H9 (cell line): ENCODE measurements at regions not wholly inside any gene's neighbourhood (a gene's known extent, or its start where the extent isn't known, plus 50 kb on each side); places are given as distances from the start of the nearest gene placed in this dataset.

Experiments used
- DNase-seq: peaks from one replicate; pipeline ENCODE4 v3.0.0-alpha.2; 2017
- H2AFZ ChIP-seq: one replicate; pipeline ENCODE4 v1.6.1; 2013; ENCODE audit warnings: mild to moderate bottlenecking, low read length, control low read depth, moderate library complexity
- H2AK5ac ChIP-seq: 2 replicates; pipeline ENCODE4 v1.6.1; 2013; ENCODE audit warnings: low read length, control low read depth, mixed read lengths; ENCODE audit not compliant: insufficient read length
- H2BK120ac ChIP-seq: one replicate; pipeline ENCODE4 v1.6.1; 2013; ENCODE audit warnings: low read depth, mild to moderate bottlenecking, low read length, control low read depth, inconsistent platforms; ENCODE audit not compliant: poor library complexity, severe bottlenecking
- H2BK12ac ChIP-seq: 2 replicates; pipeline ENCODE4 v1.6.1; 2013; ENCODE audit warnings: low read length, control low read depth, mixed read lengths, low read depth; ENCODE audit not compliant: insufficient read length
- H2BK15ac ChIP-seq: 2 replicates; pipeline ENCODE4 v1.6.1; 2013; ENCODE audit warnings: low read depth, low read length, control low read depth
- H2BK20ac ChIP-seq: one replicate; pipeline ENCODE4 v1.6.1; 2013; ENCODE audit warnings: low read depth, mild to moderate bottlenecking, low read length, control low read depth, inconsistent platforms; ENCODE audit not compliant: poor library complexity, severe bottlenecking
- H2BK5ac ChIP-seq: 2 replicates; pipeline ENCODE4 v1.6.1; 2013; ENCODE audit warnings: low read length, control low read depth, mixed read lengths; ENCODE audit not compliant: insufficient read length
- H3K14ac ChIP-seq: 2 replicates; pipeline ENCODE4 v1.6.1; 2013; ENCODE audit warnings: low read length, control low read depth; ENCODE audit not compliant: insufficient read depth
- H3K18ac ChIP-seq: 2 replicates; pipeline ENCODE4 v1.6.1; 2013; ENCODE audit warnings: low read depth, mild to moderate bottlenecking, mixed read lengths, low read length, control low read depth; ENCODE audit not compliant: insufficient read length
- H3K23ac ChIP-seq: 2 replicates; pipeline ENCODE4 v1.6.1; 2013; ENCODE audit warnings: low read length, control low read depth, mixed read lengths, low read depth; ENCODE audit not compliant: insufficient read length
- H3K23me2 ChIP-seq: 2 replicates; pipeline ENCODE4 v1.6.1; 2013; ENCODE audit warnings: low read depth, mild to moderate bottlenecking, mixed read lengths, low read length, control low read depth; ENCODE audit not compliant: insufficient read length, poor library complexity, severe bottlenecking
- H3K27ac ChIP-seq: 2 replicates; pipeline ENCODE4 v1.5.1; 2013; ENCODE audit warnings: low read length, control low read depth, mixed read lengths, low read depth; ENCODE audit not compliant: insufficient read length
- H3K27me3 ChIP-seq: 2 replicates; pipeline ENCODE4 v1.6.1; 2013; ENCODE audit warnings: low read length, control low read depth, inconsistent platforms; ENCODE audit not compliant: insufficient read depth
- H3K4ac ChIP-seq: 2 replicates; pipeline ENCODE4 v1.6.1; 2013; ENCODE audit warnings: low read depth, mild to moderate bottlenecking, control low read depth, inconsistent platforms, low read length, moderate library complexity
- H3K4me1 ChIP-seq: 2 replicates; pipeline ENCODE4 v1.6.1; 2013; ENCODE audit warnings: low read length, control low read depth, inconsistent platforms; ENCODE audit not compliant: insufficient read depth
- H3K4me2 ChIP-seq: 2 replicates; pipeline ENCODE4 v1.6.1; 2013; ENCODE audit warnings: low read length, control low read depth, mixed read lengths; ENCODE audit not compliant: insufficient read length, insufficient read depth
- H3K56ac ChIP-seq: 2 replicates; pipeline ENCODE4 v1.6.1; 2013; ENCODE audit warnings: low read depth, mild to moderate bottlenecking, mixed read lengths, low read length, control low read depth; ENCODE audit not compliant: insufficient read length
- H3K79me1 ChIP-seq: 2 replicates; pipeline ENCODE4 v1.6.1; 2013; ENCODE audit warnings: low read depth, mild to moderate bottlenecking, moderate library complexity, low read length, control low read depth, inconsistent platforms; ENCODE audit not compliant: insufficient read depth, poor library complexity, severe bottlenecking
- H3K79me2 ChIP-seq: 2 replicates; pipeline ENCODE4 v1.6.1; 2013; ENCODE audit warnings: low read length, control low read depth, inconsistent platforms; ENCODE audit not compliant: insufficient read depth
- H3K9ac ChIP-seq: 2 replicates; pipeline ENCODE4 v1.6.1; 2013; ENCODE audit warnings: low read length, control low read depth, mixed read lengths; ENCODE audit not compliant: insufficient read length; ENCODE audit errors: extremely low read depth
- H3K9me3 ChIP-seq: one replicate; pipeline ENCODE4 v1.6.1; 2013; ENCODE audit warnings: low read depth, low read length, inconsistent platforms; ENCODE audit not compliant: control insufficient read depth
- H3T11ph ChIP-seq: one replicate; pipeline ENCODE4 v1.6.1; 2013; ENCODE audit warnings: mild to moderate bottlenecking, low read length, control low read depth, inconsistent platforms
- H4K20me1 ChIP-seq: one replicate; pipeline ENCODE4 v1.6.1; 2013; ENCODE audit not compliant: control insufficient read depth, insufficient read length, insufficient read depth
- H4K5ac ChIP-seq: 2 replicates; pipeline ENCODE4 v1.6.1; 2013; ENCODE audit warnings: low read depth, mild to moderate bottlenecking, mixed read lengths, low read length, control low read depth; ENCODE audit not compliant: insufficient read length
- H4K8ac ChIP-seq: replicated peaks from 2 replicates; pipeline ENCODE4 v1.6.1; 2013; ENCODE audit warnings: low read length, control low read depth, mixed read lengths, low read depth; ENCODE audit not compliant: insufficient read length
- H4K91ac ChIP-seq: 2 replicates; pipeline ENCODE4 v1.6.1; 2013; ENCODE audit warnings: low read depth, mild to moderate bottlenecking, moderate library complexity, mixed read lengths, low read length, control low read depth; ENCODE audit not compliant: insufficient read length
- H3K27ac Mint-ChIP-seq, 3 experiments: 2 replicates in 2 of 3; 3 replicates in 1 of 3; pipeline ENCODE4 v1.8.0; 2020 to 2021; ENCODE audit warnings: mixed read lengths in 3 of 3, mild to moderate bottlenecking in 1 of 3, moderate library complexity in 1 of 3
- H3K27me3 Mint-ChIP-seq: 2 replicates; pipeline ENCODE4 v1.8.0; 2021; ENCODE audit warnings: low read depth, mild to moderate bottlenecking, moderate library complexity, mixed read lengths
- H3K36me3 Mint-ChIP-seq, 3 experiments: 2 replicates in 2 of 3; 3 replicates in 1 of 3; pipeline ENCODE4 v1.8.0; 2020 to 2021; ENCODE audit warnings: low read depth in 3 of 3, mixed read lengths in 3 of 3; ENCODE audit not compliant: insufficient read depth in 1 of 3
- H3K4me1 Mint-ChIP-seq, 2 experiments: 2 replicates each; pipeline ENCODE4 v1.8.0; 2020; ENCODE audit warnings: mixed read lengths in 2 of 2
- H3K4me3 Mint-ChIP-seq, 2 experiments: 2 replicates in 1 of 2; 3 replicates in 1 of 2; pipeline ENCODE4 v1.8.0; 2020 to 2021; ENCODE audit warnings: mild to moderate bottlenecking in 2 of 2, mixed read lengths in 2 of 2, moderate library complexity in 1 of 2
- H3K9me3 Mint-ChIP-seq, 2 experiments: 2 replicates in 1 of 2; 3 replicates in 1 of 2; pipeline ENCODE4 v1.8.0; 2020; ENCODE audit warnings: mild to moderate bottlenecking in 2 of 2, mixed read lengths in 2 of 2, moderate library complexity in 1 of 2
- WGBS: extraction: QIAGEN DNeasy Blood & Tissue Kit; methylation state at CpG from one replicate; pipeline ENCODE4 v1.1.7; 2013; ENCODE audit warnings: missing lambda C conversion rate, low lambda C conversion rate, mixed read lengths; ENCODE audit not compliant: insufficient read length; ENCODE audit errors: extremely low coverage; 5-methylcytosine and 5-hydroxymethylcytosine counted together
- TF ChIP-seq, protein P1 (sequence below): fragments of 200-600 bp; sonication (generic); conservative IDR thresholded peaks from 3 replicates; pipeline ENCODE4 v1.8.0; 2021; ENCODE audit warnings: antibody characterized with exemption, mild to moderate bottlenecking

DNA sequence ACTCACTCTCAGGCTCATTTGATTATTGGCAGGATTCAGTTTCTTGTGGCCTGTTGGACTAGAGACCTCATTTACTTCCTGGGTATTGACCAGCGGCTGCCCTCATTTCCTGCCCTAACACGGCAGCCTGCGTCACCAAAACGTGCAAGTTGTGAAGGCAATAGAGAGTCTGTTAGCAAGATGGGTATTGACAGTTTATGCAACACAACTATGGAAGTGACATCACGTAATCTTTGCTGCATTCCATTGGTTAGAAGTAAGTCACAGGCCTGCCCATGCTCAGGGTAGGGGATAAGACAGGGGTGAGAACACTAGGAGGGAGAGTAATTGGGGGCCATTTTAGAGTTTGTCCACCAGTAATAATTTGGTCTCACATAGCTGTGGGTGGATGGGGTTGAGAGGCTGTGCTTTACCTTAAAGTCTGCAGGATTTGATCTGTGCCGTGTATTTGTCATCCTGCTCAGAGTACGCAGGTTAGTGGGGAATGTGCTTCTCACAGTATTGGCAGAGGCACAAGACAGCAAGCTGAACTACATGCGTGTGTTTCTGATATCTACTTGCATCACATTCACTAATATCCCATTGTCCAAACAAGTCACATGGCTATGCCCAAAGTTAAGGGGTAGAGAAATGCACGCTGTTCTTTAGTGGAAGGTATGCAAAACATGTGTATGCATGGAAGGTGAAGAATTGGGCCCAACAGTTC is 83.3 kb downstream of the EDEM1 start:
- Histone ChIP-seq H4K20me1 (no peaks in the 10 kb centered on the region), H3K79me1 (no peaks in the 10 kb centered on the region), H3K27me3 (no peaks in the 10 kb centered on the region), H3K4me1 (no peaks in the 10 kb centered on the region), H3K18ac (no peak overlapping the region), H2BK12ac (no peak overlapping the region), H3K4me2 (no peak overlapping the region), H4K91ac (no peak overlapping the region), H2AFZ (no peak overlapping the region), H3K23me2 (no peaks in the 10 kb centered on the region), H4K8ac (no peak overlapping the region), H2BK15ac (no peak overlapping the region), H2BK120ac (no peak overlapping the region), H3K9me3 (no peaks in the 10 kb centered on the region), H3K56ac (no peak overlapping the region), H3K4ac (no peak overlapping the region), H4K5ac (no peak overlapping the region), H3K14ac (no peak overlapping the region), H3K23ac (no peak overlapping the region), H2BK5ac (no peak overlapping the region), H3T11ph (no peak overlapping the region), H3K9ac (no peak overlapping the region), H2BK20ac (no peak overlapping the region), H3K27ac (no peak overlapping the region), H2AK5ac (no peak overlapping the region), H3K79me2 (no peaks in the 10 kb centered on the region)
- no peaks in the 10 kb centered on the region for H3K36me3 Mint-ChIP-seq
- H3K4me1 Mint-ChIP-seq: no peaks in the 10 kb centered on the region
- no CpG with 5 or more reads among the region's 9 CpGs for WGBS
- TF ChIP-seq, protein P1, sequence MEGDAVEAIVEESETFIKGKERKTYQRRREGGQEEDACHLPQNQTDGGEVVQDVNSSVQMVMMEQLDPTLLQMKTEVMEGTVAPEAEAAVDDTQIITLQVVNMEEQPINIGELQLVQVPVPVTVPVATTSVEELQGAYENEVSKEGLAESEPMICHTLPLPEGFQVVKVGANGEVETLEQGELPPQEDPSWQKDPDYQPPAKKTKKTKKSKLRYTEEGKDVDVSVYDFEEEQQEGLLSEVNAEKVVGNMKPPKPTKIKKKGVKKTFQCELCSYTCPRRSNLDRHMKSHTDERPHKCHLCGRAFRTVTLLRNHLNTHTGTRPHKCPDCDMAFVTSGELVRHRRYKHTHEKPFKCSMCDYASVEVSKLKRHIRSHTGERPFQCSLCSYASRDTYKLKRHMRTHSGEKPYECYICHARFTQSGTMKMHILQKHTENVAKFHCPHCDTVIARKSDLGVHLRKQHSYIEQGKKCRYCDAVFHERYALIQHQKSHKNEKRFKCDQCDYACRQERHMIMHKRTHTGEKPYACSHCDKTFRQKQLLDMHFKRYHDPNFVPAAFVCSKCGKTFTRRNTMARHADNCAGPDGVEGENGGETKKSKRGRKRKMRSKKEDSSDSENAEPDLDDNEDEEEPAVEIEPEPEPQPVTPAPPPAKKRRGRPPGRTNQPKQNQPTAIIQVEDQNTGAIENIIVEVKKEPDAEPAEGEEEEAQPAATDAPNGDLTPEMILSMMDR: no peak
- no peaks in the 10 kb centered on the region for H3K9me3 Mint-ChIP-seq
- no peak overlapping the region for H3K4me3 Mint-ChIP-seq
- no peak overlapping the region for H3K27ac Mint-ChIP-seq
- DNase-seq: no peak
- no peaks in the 10 kb centered on the region for H3K27me3 Mint-ChIP-seq
